ENCODE measurements at regions not wholly inside any gene's neighbourhood (a gene's known extent, or its start where the extent isn't known, plus 50 kb on each side); places are given as distances from the start of the nearest gene placed in this dataset.

DNA sequence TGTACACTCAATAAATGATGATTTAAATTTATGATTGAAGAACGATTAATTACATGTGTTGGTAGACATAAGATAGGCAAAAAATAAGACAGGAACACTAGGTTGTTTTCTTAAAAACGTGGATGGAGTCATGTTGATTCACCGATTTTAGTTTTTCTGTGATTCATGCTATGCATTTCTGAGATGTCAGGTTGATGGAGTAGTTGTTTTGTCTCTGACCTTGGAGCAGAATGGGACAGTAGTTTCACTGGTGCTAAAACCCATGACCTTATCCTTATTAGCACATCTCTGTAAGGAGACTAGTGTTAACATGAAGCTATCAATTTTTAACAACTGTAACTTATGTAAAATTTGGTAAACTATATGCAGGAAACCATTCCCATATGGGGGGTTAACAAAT lies 611.6 kb upstream of the FZD8 start:
- H3K27me3 ChIP-seq (ENCODE audit: low read depth, low read length): no peaks in the 10 kb centered on the region
- no peaks in the 10 kb centered on the region for H3K4me1 ChIP-seq (ENCODE audit: control insufficient read depth in 1 of 2, insufficient read depth in 2 of 2, low read length in 2 of 2)
- H3K27ac ChIP-seq (ENCODE audit: low read length): no peak overlapping the region
- H3K36me3 ChIP-seq (ENCODE audit: control insufficient read depth in 1 of 2, insufficient read depth in 2 of 2, low read length in 2 of 2): no peaks in the 10 kb centered on the region
- no peaks in the 10 kb centered on the region for H3K9me3 ChIP-seq (ENCODE audit: control insufficient read depth in 1 of 2, low read length in 2 of 2)
- no peak overlapping the region for H3K4me3 ChIP-seq (ENCODE audit: low read depth in 1 of 2, low read length in 2 of 2)

DNA sequence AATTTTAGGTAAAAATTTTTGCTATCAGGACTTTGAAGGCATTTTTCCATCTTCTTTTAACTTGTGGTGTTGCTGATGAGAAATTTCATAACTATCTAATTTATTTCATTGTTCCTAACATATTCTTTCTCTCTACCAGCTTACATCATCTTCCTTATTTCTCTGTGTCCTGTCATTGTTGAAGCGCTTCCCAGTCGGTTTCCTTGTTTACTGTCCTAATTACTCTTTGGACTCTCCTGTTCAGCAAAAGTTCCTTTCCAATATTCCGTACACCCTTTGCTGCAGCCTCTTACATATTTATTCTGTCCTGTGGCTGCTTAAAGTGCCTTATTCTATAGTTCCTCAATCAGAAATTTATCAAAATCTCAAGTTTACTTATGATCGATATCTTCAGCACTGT lies 609.0 kb upstream of the FZD8 start:
- Histone ChIP-seq H3K4me1 (ENCODE audit: control insufficient read depth in 1 of 2, insufficient read depth in 2 of 2, low read length in 2 of 2) (no peaks in the 10 kb centered on the region), H3K9me3 (ENCODE audit: control insufficient read depth in 1 of 2, low read length in 2 of 2) (no peaks in the 10 kb centered on the region), H3K36me3 (ENCODE audit: control insufficient read depth in 1 of 2, insufficient read depth in 2 of 2, low read length in 2 of 2) (no peaks in the 10 kb centered on the region), H3K27ac (ENCODE audit: low read length) (no peak overlapping the region), H3K4me3 (ENCODE audit: low read depth in 1 of 2, low read length in 2 of 2) (no peak overlapping the region), H3K27me3 (ENCODE audit: low read depth, low read length) (no peaks in the 10 kb centered on the region)

DNA sequence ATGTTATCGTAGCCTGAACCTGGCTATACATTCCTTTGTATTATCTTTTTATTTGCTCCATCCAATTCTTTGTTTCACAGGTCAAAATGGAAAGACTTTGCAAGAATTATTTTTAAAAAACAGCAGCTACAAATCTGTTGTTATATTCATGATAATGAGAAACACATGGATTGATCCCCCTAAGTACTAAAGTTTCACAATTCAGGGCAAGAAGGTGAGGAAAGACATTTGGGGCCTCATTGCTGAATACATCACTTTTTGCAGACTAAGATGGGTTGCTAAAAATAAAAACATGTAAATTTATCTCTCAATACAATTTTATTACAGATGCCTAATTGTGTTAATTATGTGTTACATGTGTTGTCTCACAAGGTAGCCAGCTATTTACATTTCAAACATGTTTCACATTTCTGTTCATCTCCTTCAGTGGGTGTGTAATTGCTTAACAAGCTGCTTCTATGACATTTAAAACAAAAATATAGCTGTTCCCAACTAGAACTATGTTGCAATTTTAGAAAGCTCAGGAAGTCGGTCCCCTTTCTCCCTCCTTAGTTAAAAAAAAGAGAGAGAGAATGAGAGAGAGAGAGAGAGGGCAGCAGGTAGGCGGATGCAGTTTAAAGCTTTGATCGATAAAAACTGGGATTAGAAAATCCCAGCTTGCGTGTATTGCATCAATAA lies 606.3 kb upstream of the FZD8 start:
- no peaks in the 10 kb centered on the region for H3K4me1 ChIP-seq (ENCODE audit: control insufficient read depth in 1 of 2, insufficient read depth in 2 of 2, low read length in 2 of 2)
- no peaks in the 10 kb centered on the region for H3K36me3 ChIP-seq (ENCODE audit: control insufficient read depth in 1 of 2, insufficient read depth in 2 of 2, low read length in 2 of 2)
- no peaks in the 10 kb centered on the region for H3K27me3 ChIP-seq (ENCODE audit: low read depth, low read length)
- H3K27ac ChIP-seq (ENCODE audit: low read length): no peak overlapping the region
- no peak overlapping the region for H3K4me3 ChIP-seq (ENCODE audit: low read depth in 1 of 2, low read length in 2 of 2)
- H3K9me3 ChIP-seq (ENCODE audit: control insufficient read depth in 1 of 2, low read length in 2 of 2): no peaks in the 10 kb centered on the region

DNA sequence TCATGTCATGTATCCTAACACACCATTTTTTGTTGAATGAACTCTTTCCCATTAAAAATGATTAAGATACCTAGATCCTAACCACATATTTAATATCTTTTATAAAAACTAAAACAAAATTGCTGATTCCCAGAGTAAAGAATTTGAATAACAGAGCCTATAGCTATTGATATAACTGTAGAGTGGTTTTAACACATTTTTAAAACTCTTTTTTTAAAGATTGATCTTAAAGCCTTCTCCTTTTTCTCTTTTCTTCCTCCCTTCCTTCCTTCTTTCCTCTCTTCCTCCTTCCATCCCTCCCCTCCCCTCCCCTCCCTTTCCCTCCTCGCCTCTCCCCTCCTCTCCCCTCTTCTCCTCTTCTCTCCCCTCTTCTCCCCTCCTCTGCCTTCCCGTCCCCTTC lies 605.4 kb upstream of the FZD8 start:
- no peaks in the 10 kb centered on the region for H3K36me3 ChIP-seq (ENCODE audit: control insufficient read depth in 1 of 2, insufficient read depth in 2 of 2, low read length in 2 of 2)
- no peaks in the 10 kb centered on the region for H3K9me3 ChIP-seq (ENCODE audit: control insufficient read depth in 1 of 2, low read length in 2 of 2)
- no peak overlapping the region for H3K4me3 ChIP-seq (ENCODE audit: low read depth in 1 of 2, low read length in 2 of 2)
- H3K4me1 ChIP-seq (ENCODE audit: control insufficient read depth in 1 of 2, insufficient read depth in 2 of 2, low read length in 2 of 2): no peaks in the 10 kb centered on the region
- H3K27me3 ChIP-seq (ENCODE audit: low read depth, low read length): no peaks in the 10 kb centered on the region
- no peak overlapping the region for H3K27ac ChIP-seq (ENCODE audit: low read length)

DNA sequence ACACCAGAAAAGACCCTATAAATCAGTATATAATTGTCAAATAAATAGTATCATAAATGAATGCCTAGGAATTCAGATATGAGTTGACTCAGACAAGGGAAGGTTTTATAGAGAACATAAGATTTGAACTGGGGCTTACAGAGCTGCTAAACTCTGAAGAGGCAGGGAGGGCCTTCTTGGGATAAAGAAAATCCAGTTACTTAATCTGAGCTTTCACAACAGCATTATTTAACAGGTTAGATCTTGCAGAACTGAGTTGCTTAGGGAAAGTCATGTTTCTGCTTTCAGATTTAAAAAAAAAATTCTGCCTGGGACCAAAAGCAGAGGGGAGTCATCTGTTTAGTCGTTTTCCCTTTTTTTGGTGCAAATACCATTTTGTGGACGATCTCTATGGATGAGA lies 594.8 kb upstream of the FZD8 start:
- Histone ChIP-seq H3K4me1 (ENCODE audit: control insufficient read depth in 1 of 2, insufficient read depth in 2 of 2, low read length in 2 of 2) (no peaks in the 10 kb centered on the region), H3K27me3 (ENCODE audit: low read depth, low read length) (no peaks in the 10 kb centered on the region), H3K9me3 (ENCODE audit: control insufficient read depth in 1 of 2, low read length in 2 of 2) (peaks cover 0 to 4% of the 10 kb centered on the region in 2 donors), H3K36me3 (ENCODE audit: control insufficient read depth in 1 of 2, insufficient read depth in 2 of 2, low read length in 2 of 2) (no peaks in the 10 kb centered on the region), H3K27ac (ENCODE audit: low read length) (no peak overlapping the region), H3K4me3 (ENCODE audit: low read depth in 1 of 2, low read length in 2 of 2) (no peak overlapping the region)

DNA sequence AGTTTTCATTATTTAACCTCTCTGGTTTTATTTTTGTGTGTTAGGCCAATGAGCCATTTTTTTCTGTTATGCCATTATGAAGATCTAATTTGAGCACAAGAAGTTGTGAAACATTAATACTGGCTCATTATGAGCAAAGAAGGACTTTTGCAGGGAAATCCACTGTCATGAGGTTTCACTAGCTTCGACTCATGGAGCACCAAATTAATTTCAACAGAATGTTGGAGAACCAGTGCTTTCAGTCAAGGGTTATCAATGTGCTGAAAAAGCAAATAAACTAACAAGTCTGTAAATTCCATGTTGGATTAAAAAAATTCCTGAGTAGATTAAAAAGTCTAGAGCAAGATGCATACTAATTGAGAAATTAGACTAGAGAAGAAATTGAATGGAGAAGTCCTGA lies 594.2 kb upstream of the FZD8 start:
- no peaks in the 10 kb centered on the region for H3K36me3 ChIP-seq (ENCODE audit: control insufficient read depth in 1 of 2, insufficient read depth in 2 of 2, low read length in 2 of 2)
- no peak overlapping the region for H3K27ac ChIP-seq (ENCODE audit: low read length)
- peaks cover 0 to 3% of the 10 kb centered on the region in 2 donors for H3K9me3 ChIP-seq (ENCODE audit: control insufficient read depth in 1 of 2, low read length in 2 of 2)
- H3K4me1 ChIP-seq (ENCODE audit: control insufficient read depth in 1 of 2, insufficient read depth in 2 of 2, low read length in 2 of 2): no peaks in the 10 kb centered on the region
- H3K27me3 ChIP-seq (ENCODE audit: low read depth, low read length): no peaks in the 10 kb centered on the region
- H3K4me3 ChIP-seq (ENCODE audit: low read depth in 1 of 2, low read length in 2 of 2): no peak overlapping the region

DNA sequence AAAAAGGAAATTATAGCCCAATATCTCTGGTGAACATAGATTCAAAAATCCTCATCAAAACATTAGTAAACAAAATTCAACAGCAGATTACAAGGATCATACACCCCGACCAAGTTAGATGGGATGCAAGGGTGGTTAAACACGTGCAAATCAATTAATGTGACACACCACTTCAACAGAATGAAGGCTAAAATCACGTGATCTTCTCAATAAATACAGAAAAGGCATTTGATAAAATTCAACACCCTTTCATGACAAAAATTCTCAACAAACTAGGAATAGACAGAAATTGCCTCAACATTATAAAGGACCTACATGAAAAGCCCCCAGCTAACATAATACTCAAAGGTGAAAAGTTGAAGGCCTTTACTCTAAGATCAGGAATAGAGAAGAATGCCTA lies 590.8 kb upstream of the FZD8 start:
- no peaks in the 10 kb centered on the region for H3K4me1 ChIP-seq (ENCODE audit: control insufficient read depth in 1 of 2, insufficient read depth in 2 of 2, low read length in 2 of 2)

DNA sequence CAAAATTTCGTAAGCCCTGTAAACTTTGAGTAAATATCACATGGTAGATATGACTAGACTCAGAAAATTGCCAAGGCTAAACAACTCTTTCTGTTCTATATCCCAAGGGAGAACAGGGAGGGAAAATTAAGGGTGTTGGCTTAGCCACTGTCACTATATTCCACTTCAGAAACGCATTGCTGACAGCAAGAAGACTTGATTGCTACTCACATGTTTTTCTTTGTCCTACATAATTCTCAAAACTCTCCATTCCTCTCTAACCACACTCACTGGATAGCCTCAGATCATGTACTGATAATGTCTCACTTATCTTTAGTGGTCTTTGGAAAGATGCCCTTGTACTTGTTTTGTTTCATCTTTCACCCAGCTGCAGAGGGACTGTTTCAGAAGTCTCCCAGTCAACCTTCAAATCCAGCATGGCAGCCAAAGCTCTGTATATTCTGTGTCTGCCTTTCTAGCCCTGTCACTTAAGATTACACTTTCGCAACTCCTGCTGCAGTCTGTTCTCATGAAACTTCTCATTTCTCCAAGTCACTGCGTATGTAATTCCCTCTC lies 582.4 kb upstream of the FZD8 start:
- H3K4me3 ChIP-seq (ENCODE audit: low read depth in 1 of 2, low read length in 2 of 2): no peak overlapping the region
- no peak overlapping the region for H3K27ac ChIP-seq (ENCODE audit: low read length)
- H3K36me3 ChIP-seq (ENCODE audit: control insufficient read depth in 1 of 2, insufficient read depth in 2 of 2, low read length in 2 of 2): no peaks in the 10 kb centered on the region
- H3K4me1 ChIP-seq (ENCODE audit: control insufficient read depth in 1 of 2, insufficient read depth in 2 of 2, low read length in 2 of 2): no peaks in the 10 kb centered on the region
- H3K27me3 ChIP-seq (ENCODE audit: low read depth, low read length): no peaks in the 10 kb centered on the region
- H3K9me3 ChIP-seq (ENCODE audit: control insufficient read depth in 1 of 2, low read length in 2 of 2): no peaks in the 10 kb centered on the region

More for the DNA sequence above, 590.8 kb upstream of the FZD8 start:
- no peaks in the 10 kb centered on the region for H3K36me3 ChIP-seq (ENCODE audit: control insufficient read depth in 1 of 2, insufficient read depth in 2 of 2, low read length in 2 of 2)
- H3K9me3 ChIP-seq (ENCODE audit: control insufficient read depth in 1 of 2, low read length in 2 of 2): no peaks in the 10 kb centered on the region
- no peak overlapping the region for H3K4me3 ChIP-seq (ENCODE audit: low read depth in 1 of 2, low read length in 2 of 2)
- H3K27ac ChIP-seq (ENCODE audit: low read length): no peak overlapping the region
- H3K27me3 ChIP-seq (ENCODE audit: low read depth, low read length): no peaks in the 10 kb centered on the region

DNA sequence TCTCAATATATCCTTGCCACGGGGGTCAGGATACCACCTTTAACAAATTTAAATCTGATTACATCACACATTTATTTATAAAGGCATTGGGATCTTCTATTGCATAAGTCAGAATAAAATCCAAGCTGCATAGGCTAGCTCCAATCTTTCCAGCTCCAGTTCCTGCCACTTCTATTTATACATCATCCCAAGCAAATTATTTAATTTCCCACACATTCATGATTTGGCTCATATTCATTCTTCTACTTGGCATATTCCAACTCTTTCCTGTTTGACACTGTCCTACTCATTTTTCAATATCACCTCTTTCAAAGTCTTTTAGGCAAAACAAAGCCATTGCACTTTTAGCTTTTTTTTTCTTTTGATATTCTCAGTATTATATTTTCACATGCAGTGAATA lies 579.0 kb upstream of the FZD8 start:
- no peak overlapping the region for H3K4me3 ChIP-seq (ENCODE audit: low read depth in 1 of 2, low read length in 2 of 2)
- H3K4me1 ChIP-seq (ENCODE audit: control insufficient read depth in 1 of 2, insufficient read depth in 2 of 2, low read length in 2 of 2): no peaks in the 10 kb centered on the region
- no peaks in the 10 kb centered on the region for H3K36me3 ChIP-seq (ENCODE audit: control insufficient read depth in 1 of 2, insufficient read depth in 2 of 2, low read length in 2 of 2)
- H3K9me3 ChIP-seq (ENCODE audit: control insufficient read depth in 1 of 2, low read length in 2 of 2): no peaks in the 10 kb centered on the region
- no peaks in the 10 kb centered on the region for H3K27me3 ChIP-seq (ENCODE audit: low read depth, low read length)
- H3K27ac ChIP-seq (ENCODE audit: low read length): no peak overlapping the region

DNA sequence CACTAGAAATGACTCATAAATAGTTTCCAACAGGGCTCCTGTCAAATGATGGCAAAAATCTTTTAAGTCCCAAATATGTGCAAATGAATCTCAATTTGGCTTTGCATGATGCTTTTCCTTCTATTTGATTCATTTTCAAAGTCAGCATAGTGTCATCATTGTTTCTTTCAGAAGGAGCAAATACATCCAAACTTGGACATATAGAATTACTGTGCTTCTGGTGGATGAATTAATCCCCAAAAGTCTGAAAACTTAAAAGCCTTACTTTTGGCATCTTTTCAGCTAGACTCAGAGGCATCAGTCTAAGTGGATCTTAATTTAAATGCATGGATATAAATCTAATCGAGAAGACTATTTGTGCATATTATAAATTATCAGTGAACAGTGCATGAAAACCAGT lies 578.1 kb upstream of the FZD8 start:
- Histone ChIP-seq H3K4me1 (ENCODE audit: control insufficient read depth in 1 of 2, insufficient read depth in 2 of 2, low read length in 2 of 2) (no peaks in the 10 kb centered on the region), H3K9me3 (ENCODE audit: control insufficient read depth in 1 of 2, low read length in 2 of 2) (no peaks in the 10 kb centered on the region), H3K27me3 (ENCODE audit: low read depth, low read length) (no peaks in the 10 kb centered on the region)

DNA sequence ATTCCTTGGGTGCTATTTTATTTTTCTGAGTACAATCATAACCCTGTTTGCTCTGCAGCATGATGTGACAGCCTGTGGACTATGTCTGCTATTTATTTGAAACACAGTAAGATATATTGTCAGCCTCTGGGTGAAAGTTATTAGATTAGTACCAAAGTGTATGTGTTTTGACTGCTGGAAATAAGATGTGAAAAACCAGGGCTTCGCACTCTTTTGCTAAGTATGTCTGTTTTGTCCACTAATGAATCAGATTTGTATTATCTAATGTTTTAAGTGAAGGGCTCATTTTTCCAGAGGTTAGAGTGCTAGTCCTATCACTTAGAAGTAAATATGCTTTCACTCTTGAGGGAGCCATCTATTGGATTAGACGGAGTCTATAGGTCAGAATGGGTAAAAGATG lies 569.8 kb upstream of the FZD8 start:
- Histone ChIP-seq H3K36me3 (ENCODE audit: control insufficient read depth in 1 of 2, insufficient read depth in 2 of 2, low read length in 2 of 2) (no peaks in the 10 kb centered on the region), H3K27ac (ENCODE audit: low read length) (no peak overlapping the region), H3K9me3 (ENCODE audit: control insufficient read depth in 1 of 2, low read length in 2 of 2) (no peaks in the 10 kb centered on the region), H3K27me3 (ENCODE audit: low read depth, low read length) (no peaks in the 10 kb centered on the region), H3K4me3 (ENCODE audit: low read depth in 1 of 2, low read length in 2 of 2) (no peak overlapping the region), H3K4me1 (ENCODE audit: control insufficient read depth in 1 of 2, insufficient read depth in 2 of 2, low read length in 2 of 2) (no peaks in the 10 kb centered on the region)

More for the DNA sequence above, 578.1 kb upstream of the FZD8 start:
- Histone ChIP-seq H3K27ac (ENCODE audit: low read length) (no peak overlapping the region), H3K36me3 (ENCODE audit: control insufficient read depth in 1 of 2, insufficient read depth in 2 of 2, low read length in 2 of 2) (no peaks in the 10 kb centered on the region), H3K4me3 (ENCODE audit: low read depth in 1 of 2, low read length in 2 of 2) (no peak overlapping the region)

DNA sequence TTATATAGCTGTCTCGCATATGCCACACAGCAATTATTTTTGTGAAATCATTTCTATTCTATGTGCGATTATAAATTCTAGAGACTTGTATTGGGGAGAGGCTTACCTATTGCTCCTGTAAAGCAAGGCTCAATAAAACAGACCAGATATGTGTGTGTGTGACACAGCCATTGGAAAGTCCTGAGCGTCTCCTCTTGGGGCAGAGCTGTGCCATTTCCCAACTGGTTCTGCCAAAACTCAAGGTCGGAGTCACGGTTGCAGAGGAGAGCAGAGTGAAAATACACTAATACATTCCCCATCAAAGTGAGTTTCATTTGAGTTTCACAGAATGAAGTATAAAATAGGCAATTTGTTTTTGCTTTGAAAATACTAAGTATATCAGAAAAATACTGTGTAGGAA lies 567.4 kb upstream of the FZD8 start:
- H3K27ac ChIP-seq (ENCODE audit: low read length): no peak overlapping the region
- H3K36me3 ChIP-seq (ENCODE audit: control insufficient read depth in 1 of 2, insufficient read depth in 2 of 2, low read length in 2 of 2): no peaks in the 10 kb centered on the region
- H3K4me1 ChIP-seq (ENCODE audit: control insufficient read depth in 1 of 2, insufficient read depth in 2 of 2, low read length in 2 of 2): no peaks in the 10 kb centered on the region
- H3K27me3 ChIP-seq (ENCODE audit: low read depth, low read length): no peaks in the 10 kb centered on the region
- H3K9me3 ChIP-seq (ENCODE audit: control insufficient read depth in 1 of 2, low read length in 2 of 2): no peaks in the 10 kb centered on the region
- H3K4me3 ChIP-seq (ENCODE audit: low read depth in 1 of 2, low read length in 2 of 2): no peak overlapping the region

Data from muscle layer of duodenum (tissue), 2 donors.